ENCODE measurements at regions not wholly inside any gene's neighbourhood (a gene's known extent, or its start where the extent isn't known, plus 50 kb on each side); places are given as distances from the start of the nearest gene placed in this dataset.

- TF ChIP-seq EZH2phosphoT487 (IDR thresholded peaks at IDR 0.05; ENCODE audit: borderline replicate concordance) (no peak), CTCF (conservative IDR thresholded peaks at IDR 0.05; ENCODE audit: low read length) (no peak)
- Histone ChIP-seq H3K4me3 (ENCODE audit: low read length, poor library complexity, severe bottlenecking) (no peak overlapping the region), H3K4me1 (ENCODE audit: insufficient read depth, low read length, poor library complexity, severe bottlenecking) (peaks cover 3% of the 10 kb centered on the region), H3K27me3 (ENCODE audit: insufficient read depth, low read length, poor library complexity, severe bottlenecking) (no peaks in the 10 kb centered on the region), H2AFZ (ENCODE audit: low read length) (no peak overlapping the region), H3K79me2 (ENCODE audit: insufficient read depth, low read length) (no peaks in the 10 kb centered on the region), H3K36me3 (ENCODE audit: insufficient read depth, low read length) (no peaks in the 10 kb centered on the region), H3K9me2 (replicated peaks; ENCODE audit: low read depth, low read length) (no peaks in the 10 kb centered on the region), H4K20me1 (ENCODE audit: insufficient read depth, low read length, poor library complexity, severe bottlenecking) (no peaks in the 10 kb centered on the region), H3K9ac (ENCODE audit: low read depth, low read length, poor library complexity, severe bottlenecking) (no peak overlapping the region), H3K4me2 (ENCODE audit: low read depth, low read length, poor library complexity, severe bottlenecking) (no peak overlapping the region), H3K9me3 (ENCODE audit: insufficient read depth, low read depth, low read length) (no peaks in the 10 kb centered on the region), H3F3A (ENCODE audit: low read depth) (no peaks in the 10 kb centered on the region)
Measured at GRCh38 chr16:51592001-51592501, 441.0 kb upstream of the SALL1 start.

- H3F3A ChIP-seq (ENCODE audit: low read depth): no peaks in the 10 kb centered on the region
- TF ChIP-seq CTCF (conservative IDR thresholded peaks at IDR 0.05; ENCODE audit: low read length) (no peak), EZH2phosphoT487 (IDR thresholded peaks at IDR 0.05; ENCODE audit: borderline replicate concordance) (no peak)
- H3K36me3 ChIP-seq (ENCODE audit: insufficient read depth, low read length): no peaks in the 10 kb centered on the region
- H3K9me3 ChIP-seq (ENCODE audit: insufficient read depth, low read depth, low read length): no peaks in the 10 kb centered on the region
- peaks cover 3% of the 10 kb centered on the region for H3K4me1 ChIP-seq (ENCODE audit: insufficient read depth, low read length, poor library complexity, severe bottlenecking)
- no peak overlapping the region for H3K4me3 ChIP-seq (ENCODE audit: low read length, poor library complexity, severe bottlenecking)
- H2AFZ ChIP-seq (ENCODE audit: low read length): no peak overlapping the region
- H3K4me2 ChIP-seq (ENCODE audit: low read depth, low read length, poor library complexity, severe bottlenecking): no peak overlapping the region
- no peaks in the 10 kb centered on the region for H3K9me2 ChIP-seq (replicated peaks; ENCODE audit: low read depth, low read length)
- H3K79me2 ChIP-seq (ENCODE audit: insufficient read depth, low read length): no peaks in the 10 kb centered on the region
- no peaks in the 10 kb centered on the region for H4K20me1 ChIP-seq (ENCODE audit: insufficient read depth, low read length, poor library complexity, severe bottlenecking)
- no peaks in the 10 kb centered on the region for H3K27me3 ChIP-seq (ENCODE audit: insufficient read depth, low read length, poor library complexity, severe bottlenecking)
- no peak overlapping the region for H3K9ac ChIP-seq (ENCODE audit: low read depth, low read length, poor library complexity, severe bottlenecking)
Measured at GRCh38 chr16:51591480-51591879, 440.4 kb upstream of the SALL1 start.

GRCh38 chr16:51579652-51580360 is 428.7 kb upstream of the SALL1 start:
- Histone ChIP-seq H3K27me3 (ENCODE audit: insufficient read depth, low read length, poor library complexity, severe bottlenecking) (no peaks in the 10 kb centered on the region), H4K20me1 (ENCODE audit: insufficient read depth, low read length, poor library complexity, severe bottlenecking) (no peaks in the 10 kb centered on the region), H3K4me2 (ENCODE audit: low read depth, low read length, poor library complexity, severe bottlenecking) (no peak overlapping the region), H3K79me2 (ENCODE audit: insufficient read depth, low read length) (no peaks in the 10 kb centered on the region), H2AFZ (ENCODE audit: low read length) (no peak overlapping the region), H3K4me3 (ENCODE audit: low read length, poor library complexity, severe bottlenecking) (no peak overlapping the region), H3K9me3 (ENCODE audit: insufficient read depth, low read depth, low read length) (no peaks in the 10 kb centered on the region), H3F3A (ENCODE audit: low read depth) (no peaks in the 10 kb centered on the region), H3K36me3 (ENCODE audit: insufficient read depth, low read length) (no peaks in the 10 kb centered on the region), H3K9me2 (replicated peaks; ENCODE audit: low read depth, low read length) (no peaks in the 10 kb centered on the region), H3K9ac (ENCODE audit: low read depth, low read length, poor library complexity, severe bottlenecking) (no peak overlapping the region), H3K4me1 (ENCODE audit: insufficient read depth, low read length, poor library complexity, severe bottlenecking) (no peaks in the 10 kb centered on the region)
- TF ChIP-seq EZH2phosphoT487 (IDR thresholded peaks at IDR 0.05; ENCODE audit: borderline replicate concordance) (no peak), CTCF (conservative IDR thresholded peaks at IDR 0.05; ENCODE audit: low read length) (no peak)
